GM12872 (cell line): ENCODE measurements at regions not wholly inside any gene's neighbourhood (a gene's known extent, or its start where the extent isn't known, plus 50 kb on each side); places are given as distances from the start of the nearest gene placed in this dataset.

ENCODE experiments used
- TF ChIP-seq, protein P1 (sequence below): IDR thresholded peaks from 3 replicates; pipeline ENCODE4 v1.5.1; 2011; ENCODE audit warnings: low read depth, mild to moderate bottlenecking, low read length, moderate library complexity; ENCODE audit not compliant: insufficient read depth

DNA sequence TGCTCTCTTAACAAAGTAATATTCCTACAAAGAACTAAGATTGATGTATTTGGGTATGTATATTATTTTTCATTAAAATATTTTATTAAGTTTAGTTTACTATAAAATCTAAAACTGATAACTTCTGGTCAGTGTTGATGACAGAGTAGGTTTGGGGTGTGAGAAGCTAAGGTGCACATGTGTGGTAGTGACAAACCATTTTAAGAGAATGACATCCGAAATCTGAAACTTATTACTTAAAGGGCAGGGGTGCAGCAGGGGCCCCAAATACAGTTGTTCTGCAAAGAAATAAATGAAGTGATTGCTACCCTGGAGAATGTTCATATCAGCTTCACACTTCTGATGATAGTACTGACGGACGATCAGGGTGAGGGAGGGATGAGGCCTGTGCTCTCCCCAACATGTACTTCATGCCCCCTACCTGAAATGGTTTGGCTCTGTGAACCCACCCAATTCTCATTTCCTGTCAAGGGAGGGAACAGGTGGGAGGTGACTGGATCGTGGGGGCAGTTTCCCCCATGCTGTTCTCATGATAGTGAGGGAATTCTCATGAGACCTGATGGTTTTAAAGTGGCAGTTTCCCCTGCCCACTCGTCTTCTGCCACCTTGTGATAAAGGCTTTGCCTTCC lies 125.3 kb upstream of the RFX3 start:
- TF ChIP-seq, protein P1, sequence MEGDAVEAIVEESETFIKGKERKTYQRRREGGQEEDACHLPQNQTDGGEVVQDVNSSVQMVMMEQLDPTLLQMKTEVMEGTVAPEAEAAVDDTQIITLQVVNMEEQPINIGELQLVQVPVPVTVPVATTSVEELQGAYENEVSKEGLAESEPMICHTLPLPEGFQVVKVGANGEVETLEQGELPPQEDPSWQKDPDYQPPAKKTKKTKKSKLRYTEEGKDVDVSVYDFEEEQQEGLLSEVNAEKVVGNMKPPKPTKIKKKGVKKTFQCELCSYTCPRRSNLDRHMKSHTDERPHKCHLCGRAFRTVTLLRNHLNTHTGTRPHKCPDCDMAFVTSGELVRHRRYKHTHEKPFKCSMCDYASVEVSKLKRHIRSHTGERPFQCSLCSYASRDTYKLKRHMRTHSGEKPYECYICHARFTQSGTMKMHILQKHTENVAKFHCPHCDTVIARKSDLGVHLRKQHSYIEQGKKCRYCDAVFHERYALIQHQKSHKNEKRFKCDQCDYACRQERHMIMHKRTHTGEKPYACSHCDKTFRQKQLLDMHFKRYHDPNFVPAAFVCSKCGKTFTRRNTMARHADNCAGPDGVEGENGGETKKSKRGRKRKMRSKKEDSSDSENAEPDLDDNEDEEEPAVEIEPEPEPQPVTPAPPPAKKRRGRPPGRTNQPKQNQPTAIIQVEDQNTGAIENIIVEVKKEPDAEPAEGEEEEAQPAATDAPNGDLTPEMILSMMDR = no peak

DNA sequence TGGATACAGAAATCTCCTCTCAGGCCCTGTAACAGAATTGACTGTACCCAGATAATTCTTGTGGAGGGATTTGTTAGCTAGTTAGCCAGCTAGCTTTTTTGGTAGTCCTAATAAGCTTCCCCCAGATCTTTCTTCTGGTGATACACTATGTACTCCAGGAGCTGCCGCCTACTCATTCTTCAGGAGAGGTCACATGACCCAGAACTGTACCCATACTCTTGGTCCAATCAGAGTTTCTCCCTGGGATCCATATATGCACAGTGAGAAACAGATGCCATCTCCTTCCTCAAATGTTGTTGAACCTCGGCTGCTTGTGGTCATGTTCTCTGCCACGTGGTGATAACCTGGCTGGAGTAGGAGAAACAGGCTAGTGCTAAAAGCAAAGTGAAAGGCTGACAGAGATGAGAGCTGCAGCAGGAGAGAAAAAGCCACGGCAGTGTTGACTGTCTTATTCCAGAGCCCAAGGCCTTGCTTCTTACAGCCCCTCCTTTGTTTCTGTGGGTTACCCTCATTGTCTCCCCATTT lies 123.0 kb upstream of the RFX3 start:
- TF ChIP-seq, protein P1 = no peak

DNA sequence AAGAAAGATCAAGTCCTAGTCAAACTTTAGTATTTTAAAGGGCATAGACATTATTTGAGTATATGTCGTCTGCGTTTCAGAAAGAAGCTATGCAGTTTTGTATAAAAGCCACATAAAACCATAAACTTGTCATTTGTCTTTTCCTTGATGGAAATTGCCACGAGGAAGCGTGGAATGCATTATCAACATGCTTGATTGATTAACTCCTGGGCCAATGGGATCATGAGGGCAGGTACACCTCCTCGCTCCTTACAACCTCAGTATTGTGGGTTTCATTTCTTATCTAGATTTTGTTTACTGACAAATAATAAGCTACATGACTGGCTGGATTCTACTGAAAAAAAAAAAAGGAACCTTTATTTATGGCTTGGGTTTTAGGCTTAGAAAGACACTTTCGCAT lies 122.5 kb upstream of the RFX3 start:
- TF ChIP-seq, protein P1 = no peak

DNA sequence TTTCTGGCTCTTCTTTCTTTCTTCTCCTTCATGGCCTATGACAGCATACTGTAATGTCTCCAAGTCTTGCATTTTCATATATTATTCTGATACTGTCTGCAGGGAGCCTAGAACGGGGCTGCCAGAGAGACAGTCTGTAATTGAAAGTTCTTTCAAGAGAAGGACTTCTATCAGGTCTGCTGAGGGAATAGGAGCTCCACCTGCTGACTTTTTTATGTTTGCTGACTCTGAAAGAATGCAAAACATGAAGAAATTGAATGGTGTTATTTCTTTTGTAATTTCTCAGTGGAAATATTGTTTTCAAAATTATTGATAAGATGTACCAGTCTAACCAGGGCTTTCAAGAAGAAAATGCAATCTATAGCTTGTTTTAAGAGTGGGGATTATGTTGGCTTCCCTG lies 121.9 kb upstream of the RFX3 start:
- TF ChIP-seq, protein P1 = no peak

DNA sequence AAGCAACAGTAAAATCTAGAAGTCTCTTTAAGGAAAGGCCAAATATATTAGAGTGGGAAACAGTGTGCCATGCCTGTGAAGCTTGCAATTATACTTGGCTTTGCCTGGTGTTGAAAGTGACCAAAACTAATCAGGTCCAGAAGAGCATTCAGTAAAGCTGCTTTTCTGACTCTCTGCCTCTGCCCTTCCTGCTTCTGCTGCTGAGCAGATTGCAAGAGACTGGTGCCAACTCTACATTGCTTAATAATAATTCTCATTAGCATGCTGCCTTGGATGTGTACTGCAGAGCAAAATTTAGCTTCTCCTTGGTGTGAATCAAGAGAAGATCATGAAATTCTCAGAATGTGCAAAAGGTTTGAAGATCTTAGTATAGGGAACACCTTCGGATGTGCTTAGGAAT lies 120.4 kb upstream of the RFX3 start:
- TF ChIP-seq, protein P1 = no peak

DNA sequence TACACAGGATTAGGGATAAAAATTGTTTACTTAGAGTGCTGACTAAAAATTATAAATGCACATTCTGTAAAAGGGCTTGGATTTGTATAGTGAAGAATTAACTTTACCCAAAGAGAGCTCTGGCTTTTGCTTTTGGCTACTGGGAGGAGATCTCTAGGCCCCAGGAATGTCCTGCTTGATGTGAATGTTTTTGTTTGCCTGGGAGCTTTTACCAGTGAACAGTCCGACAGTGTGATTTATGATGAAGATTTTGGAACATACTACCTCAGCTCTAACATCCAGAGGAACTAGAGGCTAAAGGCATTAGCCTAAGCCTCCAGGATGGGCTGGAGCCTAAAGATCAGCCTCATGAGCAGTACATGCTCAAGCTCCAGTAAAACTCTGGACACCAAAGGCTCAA lies 103.7 kb upstream of the RFX3 start:
- TF ChIP-seq, protein P1 = no peak

DNA sequence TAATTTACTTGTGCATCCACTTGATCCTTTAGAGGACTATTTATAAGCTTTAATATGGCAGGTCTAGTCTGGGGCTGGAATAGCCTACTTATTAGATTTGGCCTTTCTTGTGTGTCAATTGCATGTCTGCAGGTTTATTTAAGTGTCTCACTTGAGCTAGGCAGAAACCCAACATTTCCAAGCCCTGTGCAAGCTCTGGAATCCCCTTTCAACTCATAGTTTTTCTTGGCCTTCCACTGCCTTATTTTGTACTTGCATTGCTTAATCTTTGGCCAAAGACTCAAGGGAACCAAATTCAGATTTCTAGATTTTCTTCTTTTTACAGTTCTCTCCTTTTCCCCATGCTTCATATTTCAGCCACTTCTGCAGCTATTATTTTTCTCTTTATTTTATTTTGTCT lies 102.4 kb upstream of the RFX3 start:
- TF ChIP-seq, protein P1 = no peak
